ENCODE measurements at regions not wholly inside any gene's neighbourhood (a gene's known extent, or its start where the extent isn't known, plus 50 kb on each side); places are given as distances from the start of the nearest gene placed in this dataset.

GRCh38 chr11:121780971-121781370 is 328.2 kb upstream of the SORL1-AS1 start:
- TF ChIP-seq CTCF (IDR thresholded peaks at IDR 0.05) (no peak), POLR2A (IDR thresholded peaks at IDR 0.05) (no peak)

All from testis (tissue), 2 donors.